ENCODE measurements at regions not wholly inside any gene's neighbourhood (a gene's known extent, or its start where the extent isn't known, plus 50 kb on each side); places are given as distances from the start of the nearest gene placed in this dataset.

GRCh38 chr9:86751207-86751606, 196.1 kb downstream of the GAS1 start:
- H3K4me3 Mint-ChIP-seq, result no peak overlapping the region
- H3K9me3 Mint-ChIP-seq, result no peaks in the 10 kb centered on the region
- ATAC-seq (no peak), DNase-seq (no peak)
- H3K36me3 Mint-ChIP-seq (ENCODE audit: low read depth), result no peaks in the 10 kb centered on the region
- no peaks in the 10 kb centered on the region for H3K4me1 Mint-ChIP-seq
- no peak overlapping the region for H3K27ac Mint-ChIP-seq
- H3K27me3 Mint-ChIP-seq, result peaks cover 3% of the 10 kb centered on the region

GRCh38 chr9:86749894-86750255, 197.4 kb downstream of the GAS1 start:
- Mint-ChIP-seq H3K9me3 (no peaks in the 10 kb centered on the region), H3K27ac (no peak overlapping the region), H3K36me3 (ENCODE audit: low read depth) (no peaks in the 10 kb centered on the region), H3K4me1 (no peaks in the 10 kb centered on the region), H3K4me3 (no peak overlapping the region), H3K27me3 (peaks cover 3% of the 10 kb centered on the region)
- ATAC-seq, result no peak
- DNase-seq, result no peak

- H3K4me3 Mint-ChIP-seq, result no peak overlapping the region
- H3K27me3 Mint-ChIP-seq, result peaks cover 3% of the 10 kb centered on the region
- no peaks in the 10 kb centered on the region for H3K9me3 Mint-ChIP-seq
- no peaks in the 10 kb centered on the region for H3K4me1 Mint-ChIP-seq
- DNase-seq (no peak), ATAC-seq (no peak)
- H3K36me3 Mint-ChIP-seq (ENCODE audit: low read depth), result no peaks in the 10 kb centered on the region
- no peak overlapping the region for H3K27ac Mint-ChIP-seq
These were observed 198.0 kb downstream of the GAS1 start for GRCh38 chr9:86749161-86749893.

GRCh38 chr9:86747711-86748110, 199.6 kb downstream of the GAS1 start:
- no peak for DNase-seq
- H3K4me1 Mint-ChIP-seq, result no peaks in the 10 kb centered on the region
- H3K4me3 Mint-ChIP-seq, result no peak overlapping the region
- no peak overlapping the region for H3K27ac Mint-ChIP-seq
- no peak for ATAC-seq
- H3K36me3 Mint-ChIP-seq (ENCODE audit: low read depth), result no peaks in the 10 kb centered on the region
- H3K9me3 Mint-ChIP-seq, result no peaks in the 10 kb centered on the region
- peaks cover 3% of the 10 kb centered on the region for H3K27me3 Mint-ChIP-seq

GRCh38 chr9:86741311-86742208, 205.7 kb downstream of the GAS1 start:
- Mint-ChIP-seq H3K9me3 (no peaks in the 10 kb centered on the region), H3K4me1 (no peaks in the 10 kb centered on the region)
- no peak for DNase-seq

GRCh38 chr9:86735772-86736458, 211.4 kb downstream of the GAS1 start:
- H3K27ac Mint-ChIP-seq, result no peak overlapping the region
- H3K4me3 Mint-ChIP-seq, result no peak overlapping the region
- H3K4me1 Mint-ChIP-seq, result no peaks in the 10 kb centered on the region
- no peaks in the 10 kb centered on the region for H3K9me3 Mint-ChIP-seq
- H3K27me3 Mint-ChIP-seq, result no peaks in the 10 kb centered on the region
- no peak for DNase-seq
- ATAC-seq, result no peak
- H3K36me3 Mint-ChIP-seq (ENCODE audit: low read depth), result no peaks in the 10 kb centered on the region

More at GRCh38 chr9:86741311-86742208, 205.7 kb downstream of the GAS1 start:
- ATAC-seq, result no peak
- Mint-ChIP-seq H3K4me3 (no peak overlapping the region), H3K36me3 (ENCODE audit: low read depth) (no peaks in the 10 kb centered on the region), H3K27ac (no peak overlapping the region), H3K27me3 (no peaks in the 10 kb centered on the region)

GRCh38 chr9:86734771-86735170, 212.5 kb downstream of the GAS1 start:
- Mint-ChIP-seq H3K27ac (no peak overlapping the region), H3K36me3 (ENCODE audit: low read depth) (no peaks in the 10 kb centered on the region), H3K4me3 (no peak overlapping the region), H3K9me3 (no peaks in the 10 kb centered on the region), H3K27me3 (no peaks in the 10 kb centered on the region), H3K4me1 (no peaks in the 10 kb centered on the region)
- DNase-seq (no peak), ATAC-seq (no peak)

- Mint-ChIP-seq H3K4me3 (no peak overlapping the region), H3K27me3 (no peaks in the 10 kb centered on the region), H3K36me3 (ENCODE audit: low read depth) (no peaks in the 10 kb centered on the region), H3K27ac (no peak overlapping the region), H3K9me3 (no peaks in the 10 kb centered on the region), H3K4me1 (no peaks in the 10 kb centered on the region)
- DNase-seq (no peak), ATAC-seq (no peak)
These were observed 213.4 kb downstream of the GAS1 start for GRCh38 chr9:86733929-86734328.

GRCh38 chr9:86732514-86733171, 214.7 kb downstream of the GAS1 start:
- no peaks in the 10 kb centered on the region for H3K4me1 Mint-ChIP-seq
- DNase-seq (no peak), ATAC-seq (no peak)
- no peaks in the 10 kb centered on the region for H3K27me3 Mint-ChIP-seq
- no peak overlapping the region for H3K4me3 Mint-ChIP-seq
- no peaks in the 10 kb centered on the region for H3K9me3 Mint-ChIP-seq
- no peaks in the 10 kb centered on the region for H3K36me3 Mint-ChIP-seq (ENCODE audit: low read depth)
- no peak overlapping the region for H3K27ac Mint-ChIP-seq

GRCh38 chr9:86731511-86732063, 215.7 kb downstream of the GAS1 start:
- no peaks in the 10 kb centered on the region for H3K36me3 Mint-ChIP-seq (ENCODE audit: low read depth)
- ATAC-seq (no peak), DNase-seq (no peak)
- no peaks in the 10 kb centered on the region for H3K9me3 Mint-ChIP-seq
- H3K4me3 Mint-ChIP-seq, result no peak overlapping the region
- no peaks in the 10 kb centered on the region for H3K4me1 Mint-ChIP-seq
- H3K27ac Mint-ChIP-seq, result no peak overlapping the region
- H3K27me3 Mint-ChIP-seq, result no peaks in the 10 kb centered on the region

GRCh38 chr9:86730163-86730928, 217.0 kb downstream of the GAS1 start:
- no peaks in the 10 kb centered on the region for H3K9me3 Mint-ChIP-seq
- no peak overlapping the region for H3K4me3 Mint-ChIP-seq
- H3K36me3 Mint-ChIP-seq (ENCODE audit: low read depth), result no peaks in the 10 kb centered on the region
- peaks cover 2% of the 10 kb centered on the region for H3K27me3 Mint-ChIP-seq
- ATAC-seq (no peak), DNase-seq (no peak)
- H3K4me1 Mint-ChIP-seq, result no peaks in the 10 kb centered on the region
- H3K27ac Mint-ChIP-seq, result no peak overlapping the region

GRCh38 chr9:86724529-86724928, 222.8 kb downstream of the GAS1 start:
- Mint-ChIP-seq H3K9me3 (no peaks in the 10 kb centered on the region), H3K27me3 (peaks cover 2% of the 10 kb centered on the region), H3K36me3 (ENCODE audit: low read depth) (no peaks in the 10 kb centered on the region), H3K4me1 (peaks cover 5% of the 10 kb centered on the region), H3K27ac (no peak overlapping the region), H3K4me3 (no peak overlapping the region)
- ATAC-seq (no peak), DNase-seq (no peak)

- H3K27me3 Mint-ChIP-seq, result peaks cover 2% of the 10 kb centered on the region
- no peaks in the 10 kb centered on the region for H3K36me3 Mint-ChIP-seq (ENCODE audit: low read depth)
- DNase-seq (no peak), ATAC-seq (peak; percentile 15)
- H3K4me3 Mint-ChIP-seq, result no peak overlapping the region
- no peaks in the 10 kb centered on the region for H3K9me3 Mint-ChIP-seq
- H3K27ac Mint-ChIP-seq, result no peak overlapping the region
- peaks cover 5% of the 10 kb centered on the region for H3K4me1 Mint-ChIP-seq
These were observed 224.0 kb downstream of the GAS1 start for GRCh38 chr9:86723346-86723745.

- Mint-ChIP-seq H3K4me3 (no peak overlapping the region), H3K27me3 (peaks cover 2% of the 10 kb centered on the region), H3K4me1 (peaks cover 5% of the 10 kb centered on the region), H3K9me3 (no peaks in the 10 kb centered on the region), H3K36me3 (ENCODE audit: low read depth) (no peaks in the 10 kb centered on the region), H3K27ac (no peak overlapping the region)
- no peak for DNase-seq
- ATAC-seq, result no peak
These were observed 224.6 kb downstream of the GAS1 start for GRCh38 chr9:86722706-86723075.

Data from activated naive CD8-positive, alpha-beta T cell treated with anti-CD3 and anti-CD28 coated beads, Interleukin-2, amount 50 U/mL, for 24 hours (primary cell).